GM19238 (cell line): ENCODE measurements at regions not wholly inside any gene's neighbourhood (a gene's known extent, or its start where the extent isn't known, plus 50 kb on each side); places are given as distances from the start of the nearest gene placed in this dataset.

Experiments
- DNase-seq: peaks from one replicate; pipeline ENCODE4 v3.0.0; 2011; ENCODE audit warnings: low spot score; ENCODE audit not compliant: insufficient read length

DNA sequence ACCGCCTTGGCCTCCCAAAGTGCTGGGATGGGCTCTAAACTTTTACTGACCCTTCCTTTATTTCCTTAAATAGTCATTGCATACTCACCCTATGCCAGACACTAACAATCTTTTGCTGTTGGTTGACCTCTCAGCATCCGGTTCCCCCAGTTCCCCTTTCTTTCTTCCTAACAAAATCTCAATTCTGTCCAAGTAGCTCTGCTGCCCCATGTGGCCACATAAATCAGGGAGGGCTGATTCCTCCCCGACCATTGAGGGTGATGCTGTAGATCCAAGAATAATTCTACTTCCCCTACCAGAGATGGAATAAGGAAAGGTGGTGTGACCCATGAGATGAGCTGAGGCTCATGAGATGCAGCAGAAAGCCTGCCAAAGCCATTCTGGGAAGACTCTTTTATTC lies 315.3 kb upstream of the MSX2 start:
- no peak for DNase-seq

DNA sequence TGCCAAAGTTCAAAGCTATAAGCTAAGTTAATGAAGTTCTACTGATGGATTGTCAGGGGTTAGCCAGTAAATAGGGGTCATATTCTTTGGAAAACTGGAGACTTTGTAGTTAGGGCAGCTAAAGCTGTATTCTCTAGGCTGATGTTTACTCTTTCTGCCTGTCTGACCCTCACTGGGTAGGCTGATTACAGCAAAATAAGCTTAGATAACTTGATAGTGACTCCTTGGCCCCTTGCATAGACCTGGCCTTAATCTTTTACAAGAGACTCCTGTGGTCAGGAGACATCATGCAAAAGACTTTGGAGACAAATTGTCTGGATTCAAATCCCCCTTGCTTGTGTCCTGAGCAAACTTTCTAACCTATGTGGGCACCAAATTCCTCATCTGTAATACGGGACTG lies 314.4 kb upstream of the MSX2 start:
- no peak for DNase-seq

DNA sequence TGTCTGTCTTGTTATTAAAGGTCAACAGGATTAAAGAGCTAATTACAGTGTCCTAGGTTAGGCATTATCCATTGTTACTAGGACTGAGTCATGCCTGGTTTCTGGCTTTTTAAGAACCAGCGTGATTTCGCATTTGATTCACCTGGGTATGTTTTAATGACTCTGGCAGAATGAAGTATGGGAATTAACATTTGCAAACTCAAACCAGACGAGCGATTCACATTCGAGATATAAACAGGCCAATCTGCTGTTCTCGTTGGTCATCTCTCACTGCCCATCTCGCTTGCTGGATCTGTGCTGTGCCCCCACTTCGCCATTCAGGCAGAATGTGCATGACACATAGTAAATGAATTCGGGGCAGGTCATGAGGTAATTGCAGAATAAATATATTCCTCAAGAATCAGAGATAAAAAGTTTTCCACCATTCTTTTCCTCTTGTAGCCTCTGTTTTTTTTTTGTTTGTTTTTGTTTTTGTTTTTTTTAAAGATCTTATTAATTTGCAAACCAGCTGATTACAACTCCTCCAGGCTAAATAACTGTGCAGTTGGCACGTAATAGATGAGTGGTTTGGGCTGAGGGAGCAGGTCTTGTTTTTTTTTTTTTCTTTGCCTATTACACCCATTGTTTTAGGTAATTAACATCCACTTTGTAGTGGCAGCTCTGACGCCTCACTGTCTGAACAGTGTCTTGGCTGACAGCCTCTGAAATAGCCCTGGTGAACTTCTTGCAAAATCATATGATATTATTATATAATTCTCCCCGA lies 313.5 kb upstream of the MSX2 start:
- DNase-seq, result no peak

DNA sequence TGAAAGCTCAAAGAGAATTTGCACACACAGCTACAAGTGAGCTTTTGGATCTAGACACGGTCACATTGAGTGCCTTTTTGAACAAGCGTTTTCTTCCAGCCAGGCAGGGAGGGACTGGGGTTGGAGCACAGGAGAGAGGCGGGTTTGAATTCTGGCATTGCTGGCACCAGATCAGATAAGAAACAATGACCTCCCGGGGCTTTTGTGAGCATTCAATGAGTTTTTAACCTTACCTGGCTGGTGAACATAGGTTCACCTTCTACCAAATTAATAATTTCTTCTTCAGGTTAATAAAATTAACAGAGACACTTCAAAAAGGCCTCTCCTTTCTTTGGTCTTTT lies 312.9 kb upstream of the MSX2 start:
- no peak for DNase-seq

DNA sequence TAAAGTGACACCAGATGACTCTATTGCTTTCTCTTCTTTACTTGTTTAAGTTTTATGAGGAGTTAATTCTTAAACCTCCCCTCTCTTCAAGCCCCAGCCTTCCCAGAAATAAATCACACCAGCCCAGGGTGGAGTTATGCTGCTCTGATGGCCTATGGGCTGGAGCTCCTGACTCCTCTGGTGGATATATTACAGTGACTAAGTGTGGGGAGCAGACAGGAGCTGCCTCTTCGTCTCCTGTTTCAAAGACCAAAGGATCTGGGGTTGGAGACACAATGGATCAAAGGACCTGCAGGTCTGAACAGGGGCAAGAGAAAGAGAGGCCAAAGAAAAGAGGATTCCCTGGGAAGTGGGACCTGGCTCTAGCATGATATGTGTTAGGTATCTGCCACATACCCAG lies 312.0 kb upstream of the MSX2 start:
- DNase-seq, result no peak

DNA sequence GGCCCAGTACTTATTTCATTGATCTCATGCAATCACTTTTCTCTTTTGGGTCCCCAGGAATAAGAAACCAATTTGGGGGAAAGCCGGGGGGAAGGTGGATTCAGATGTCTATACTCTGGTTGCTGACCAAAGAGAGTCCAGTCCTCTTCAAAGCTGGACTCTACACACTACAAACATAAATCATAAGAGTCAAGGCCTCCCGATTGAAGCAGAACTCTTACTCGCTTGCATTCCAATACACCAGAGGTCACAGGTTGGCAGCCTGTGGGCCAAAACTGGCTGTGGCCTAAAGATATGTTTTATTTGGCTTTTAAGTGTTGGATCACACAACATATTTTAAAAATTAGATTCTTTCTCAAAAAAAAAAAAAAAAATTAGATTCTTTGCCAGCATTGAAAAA lies 311.4 kb upstream of the MSX2 start:
- DNase-seq, result no peak

DNA sequence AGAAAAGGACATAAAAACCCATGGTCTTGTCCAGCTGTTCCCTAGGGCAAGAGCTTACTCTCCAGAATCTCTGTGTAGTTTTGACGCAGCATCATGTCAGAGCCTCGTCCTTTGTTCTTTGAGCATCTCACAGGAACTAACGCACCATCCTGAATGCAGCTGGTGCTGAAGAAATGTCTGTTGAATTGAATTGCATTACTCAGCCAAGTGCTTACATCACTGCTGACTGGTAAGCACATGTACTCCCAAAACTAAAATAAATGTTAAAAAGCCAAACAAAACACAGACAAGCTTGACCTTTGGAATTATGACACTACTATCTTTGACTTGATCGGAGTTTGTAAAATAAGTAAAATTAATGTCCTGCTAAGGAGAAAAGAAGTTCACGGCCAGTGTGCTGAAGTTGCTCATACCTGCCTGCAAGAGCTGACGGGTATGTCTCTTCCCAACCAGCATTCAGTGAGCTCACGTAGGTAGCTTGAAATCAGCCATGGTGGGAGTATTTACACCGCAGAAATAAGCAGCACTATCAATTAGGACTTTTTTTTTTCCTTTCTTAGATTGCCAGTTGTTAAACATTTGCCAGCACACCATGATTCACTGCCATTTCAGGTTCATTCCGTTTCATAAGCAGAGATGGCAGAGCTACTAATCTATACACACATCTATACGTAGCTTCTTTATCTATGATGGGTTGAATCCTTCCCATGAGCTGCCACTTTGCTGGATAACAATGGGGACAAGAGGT lies 310.6 kb upstream of the MSX2 start:
- no peak for DNase-seq

DNA sequence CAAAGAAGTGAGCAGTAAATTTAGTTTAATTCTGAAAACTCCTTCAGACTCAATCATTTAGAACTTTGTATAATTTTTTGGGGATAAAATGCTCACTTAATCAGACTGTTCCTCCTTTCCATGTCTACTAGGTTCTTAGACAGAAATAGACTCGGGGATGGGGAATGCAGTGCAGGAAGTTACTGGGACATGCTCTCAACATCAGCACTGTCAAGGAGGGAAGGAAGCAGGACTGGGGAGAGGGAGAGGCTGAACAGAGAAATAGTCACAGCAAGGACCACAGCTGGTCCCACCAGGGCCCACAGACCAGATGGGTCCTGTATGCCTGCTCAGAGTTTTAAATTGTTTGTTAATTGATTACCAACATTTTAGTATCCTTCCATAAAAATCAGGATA lies 310.1 kb upstream of the MSX2 start:
- DNase-seq, result no peak

DNA sequence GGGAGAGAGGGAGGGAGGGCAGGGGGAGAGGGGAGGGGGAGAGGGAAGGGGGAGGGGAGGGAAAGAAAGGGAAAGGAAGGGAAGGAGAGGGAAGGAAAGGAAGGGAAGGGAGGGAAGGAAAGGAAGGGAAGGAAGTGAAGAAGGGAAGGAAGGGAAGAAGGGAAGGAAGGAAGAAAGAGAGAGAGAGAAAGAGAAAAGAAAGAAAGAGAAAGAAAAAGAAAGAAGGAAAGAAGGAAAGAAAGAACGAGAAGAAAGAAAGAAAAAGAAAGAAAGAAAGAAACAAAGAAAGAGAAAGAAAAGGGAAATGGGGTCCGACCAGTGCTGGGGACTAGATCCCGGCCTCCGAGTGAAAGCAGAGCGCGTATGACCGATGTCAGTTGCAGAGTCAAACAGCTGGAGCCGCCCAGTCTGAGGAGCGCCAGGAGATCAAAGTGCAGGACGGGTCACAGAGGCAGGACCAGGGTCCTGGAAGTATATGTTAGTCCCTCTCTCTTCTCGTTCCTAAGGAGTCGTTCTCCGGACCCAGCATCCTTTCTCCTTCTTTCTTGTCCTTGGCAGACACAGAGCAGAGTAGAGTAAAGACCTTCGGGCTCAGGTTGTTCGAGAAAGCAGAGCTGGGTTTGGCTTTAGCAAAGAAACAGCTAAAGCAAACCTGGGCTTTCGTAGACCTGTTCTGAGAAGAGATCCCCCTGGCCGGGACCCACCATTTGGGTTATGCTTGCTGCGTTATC lies 305.4 kb upstream of the MSX2 start:
- no peak for DNase-seq

DNA sequence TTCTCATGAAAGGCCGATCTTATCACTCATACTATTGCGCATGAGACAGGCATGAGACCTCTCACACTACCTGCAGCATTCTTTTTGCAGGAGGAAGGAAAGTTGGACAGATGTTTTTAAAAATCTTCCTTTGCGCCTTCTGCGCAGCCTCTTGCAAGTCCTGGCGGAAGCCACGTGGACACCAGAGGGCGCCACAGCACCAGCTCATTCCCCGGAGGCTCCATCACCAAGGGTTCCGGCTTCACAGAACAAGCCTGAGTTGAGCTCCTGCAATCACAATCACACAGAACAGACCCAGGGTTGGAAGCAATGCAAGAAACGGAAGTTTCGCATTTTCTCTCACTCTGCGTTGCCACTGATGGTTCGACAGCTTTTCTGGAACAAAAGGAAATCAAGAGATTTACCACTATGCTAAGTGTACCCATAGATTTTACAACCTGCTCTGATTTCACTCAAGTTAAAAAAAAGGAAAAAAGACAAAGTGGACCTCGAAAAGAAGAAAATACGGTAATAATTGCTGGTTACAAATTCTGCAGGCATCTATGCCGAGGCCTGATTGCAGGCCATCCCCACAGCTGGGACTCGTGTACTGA lies 304.7 kb upstream of the MSX2 start:
- DNase-seq, result peak; percentile 56

DNA sequence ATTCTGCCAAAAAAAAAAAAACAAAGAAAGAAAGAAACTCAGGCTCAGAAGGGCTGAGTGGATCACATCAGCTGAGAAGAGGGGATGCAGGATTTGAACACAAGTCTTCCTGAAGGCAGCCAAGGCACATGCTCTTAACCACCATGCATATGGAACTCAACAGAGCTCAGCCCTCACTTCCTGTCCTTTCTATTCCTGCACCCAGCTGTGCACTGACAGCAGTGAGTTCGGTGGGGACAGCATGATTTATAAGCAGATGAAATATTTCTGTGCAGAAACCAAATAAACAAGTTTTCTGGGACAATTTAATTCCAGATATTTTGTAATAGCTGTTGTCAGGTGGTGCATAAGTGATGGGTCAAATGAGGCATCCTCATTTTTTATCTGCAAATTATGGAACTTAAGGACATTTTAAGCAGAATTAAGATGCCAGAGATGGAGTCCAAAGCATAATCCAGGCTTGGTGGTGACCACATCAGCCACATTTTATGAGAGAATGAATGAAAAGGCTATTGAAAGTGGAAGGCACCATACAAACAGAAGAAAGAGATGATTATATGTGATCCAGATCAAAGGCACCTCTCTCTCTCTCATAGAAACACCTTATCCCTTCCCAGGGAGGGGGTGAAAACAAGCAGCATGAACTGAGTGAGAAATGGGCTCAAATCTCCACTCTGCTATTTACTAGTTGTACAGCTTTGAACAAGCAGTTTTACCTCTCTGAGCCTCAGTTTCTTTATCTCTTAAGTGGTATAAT lies 303.6 kb upstream of the MSX2 start:
- no peak for DNase-seq

DNA sequence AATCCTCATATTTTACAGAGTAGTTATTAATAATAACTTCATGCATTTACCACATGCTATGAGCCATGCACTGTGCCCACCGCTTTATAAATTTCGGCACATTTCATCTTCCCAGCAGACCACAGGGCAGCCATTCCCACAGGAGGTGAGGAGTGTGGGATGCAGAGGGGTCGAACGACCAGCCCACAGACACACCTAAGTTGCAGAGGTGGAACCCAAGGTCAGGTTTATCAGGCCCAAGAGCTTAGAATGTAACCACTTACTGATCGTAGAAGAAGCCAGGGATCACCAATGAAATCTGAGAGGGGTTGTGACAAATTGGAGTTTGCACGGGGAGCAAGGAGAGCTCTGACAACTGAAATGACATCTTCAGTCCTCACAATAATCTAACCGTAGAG lies 303.0 kb upstream of the MSX2 start:
- DNase-seq, result no peak

DNA sequence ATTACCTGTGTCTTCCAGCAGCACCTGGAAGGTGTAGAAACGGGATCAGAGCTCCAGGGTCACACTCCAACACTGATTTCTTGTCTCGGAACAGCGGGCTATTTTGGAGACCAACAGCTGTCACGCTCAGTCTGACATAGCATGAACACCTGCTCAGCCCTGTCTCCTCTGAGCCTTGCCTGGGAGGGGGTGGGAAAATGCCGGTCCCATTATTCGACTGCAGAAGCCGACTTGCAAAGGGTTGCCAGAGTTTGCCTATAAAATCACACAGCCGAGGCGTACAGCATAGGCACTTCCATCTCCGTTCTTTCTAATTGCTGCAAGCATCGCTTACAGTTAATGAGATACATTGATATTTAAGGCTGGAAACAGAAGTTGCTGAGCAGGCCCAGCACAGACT lies 300.8 kb upstream of the MSX2 start:
- DNase-seq, result no peak

DNA sequence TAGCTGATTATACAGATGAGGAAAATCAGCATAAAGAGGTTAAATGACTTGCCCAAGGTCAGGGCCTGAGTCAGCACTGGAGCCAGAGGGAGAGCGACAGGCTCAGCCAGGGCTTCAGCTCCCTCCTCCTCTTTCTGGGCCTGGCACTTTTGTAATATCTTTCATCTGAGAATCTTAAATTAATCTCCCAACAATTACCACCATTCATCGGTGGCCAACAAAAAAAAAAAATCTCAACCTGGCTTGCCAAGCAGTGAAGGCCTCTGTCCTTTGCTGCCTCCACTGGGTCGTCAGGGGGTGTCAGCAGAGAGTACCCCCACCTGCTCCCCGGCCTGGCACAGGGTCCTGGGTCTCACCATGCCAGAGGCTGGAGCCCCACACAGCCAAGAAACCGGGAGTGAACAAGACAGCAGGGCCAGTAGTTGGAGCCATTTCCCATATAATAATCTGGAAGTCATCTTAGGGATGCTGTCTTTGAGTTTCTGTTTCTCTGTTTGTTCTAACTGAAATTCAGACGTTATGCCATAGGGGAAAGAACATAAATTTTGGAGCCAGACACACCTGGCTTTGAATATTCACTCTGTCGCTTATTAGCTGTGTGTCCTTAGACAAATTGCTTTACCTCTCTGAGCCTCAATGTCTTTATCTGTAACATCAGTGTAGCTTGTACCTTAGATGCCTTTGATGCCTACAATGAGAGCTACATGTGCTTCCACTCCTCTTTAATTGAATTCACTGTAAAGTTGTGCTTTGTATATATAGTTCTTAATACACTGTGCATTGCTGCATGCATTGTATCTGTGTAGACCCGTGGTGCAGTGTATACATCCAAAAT lies 299.9 kb upstream of the MSX2 start:
- DNase-seq, result no peak

DNA sequence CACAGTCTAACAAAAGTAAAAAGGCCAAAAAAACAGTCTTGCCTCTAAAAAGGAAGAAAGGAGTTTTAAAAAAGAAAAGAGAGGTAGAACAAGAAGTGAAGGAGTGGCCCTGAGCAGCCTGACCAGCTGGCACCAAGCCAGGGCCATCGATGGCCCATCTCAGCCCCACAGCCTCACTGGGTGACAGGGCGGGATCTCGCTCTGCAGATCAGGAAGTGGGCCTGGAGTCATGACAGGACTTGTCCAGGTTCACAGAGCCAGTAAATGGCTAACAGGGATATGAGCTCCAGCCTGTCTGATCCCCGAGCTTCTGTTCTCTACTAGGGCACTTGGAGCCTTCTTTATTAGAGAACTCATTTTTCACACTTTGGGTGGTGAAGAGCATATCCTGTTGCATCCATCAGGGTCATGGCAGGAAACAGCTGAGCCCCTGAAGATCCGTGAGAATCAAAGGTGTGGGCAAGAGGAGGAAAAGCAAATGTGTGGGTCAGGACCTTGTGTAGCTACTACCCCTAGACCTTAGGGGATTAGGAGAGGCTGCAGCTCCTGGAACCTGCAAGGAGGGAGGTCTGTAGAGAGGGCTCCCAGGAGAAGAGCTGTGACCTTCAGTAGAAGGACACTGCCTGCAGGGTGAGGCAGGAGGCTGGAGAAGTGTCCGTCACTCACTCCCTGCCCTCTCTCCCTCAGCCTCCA lies 299.0 kb upstream of the MSX2 start:
- DNase-seq, result no peak

DNA sequence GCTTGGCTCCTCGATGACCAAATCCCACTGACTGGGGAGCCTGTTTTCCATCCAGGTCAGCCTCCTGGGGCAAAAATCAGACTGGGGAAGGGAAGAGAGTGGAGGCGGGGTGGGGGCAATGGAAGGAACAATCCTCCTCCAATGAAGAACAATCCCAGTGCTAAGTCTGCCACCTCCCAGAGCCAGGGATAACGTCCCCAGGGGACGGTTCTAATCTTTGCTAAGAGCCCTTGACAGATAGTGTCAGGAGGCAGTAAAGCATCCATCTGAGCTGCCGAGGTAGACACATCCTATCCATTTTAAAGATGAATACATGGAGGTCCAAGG lies 298.5 kb upstream of the MSX2 start:
- no peak for DNase-seq

DNA sequence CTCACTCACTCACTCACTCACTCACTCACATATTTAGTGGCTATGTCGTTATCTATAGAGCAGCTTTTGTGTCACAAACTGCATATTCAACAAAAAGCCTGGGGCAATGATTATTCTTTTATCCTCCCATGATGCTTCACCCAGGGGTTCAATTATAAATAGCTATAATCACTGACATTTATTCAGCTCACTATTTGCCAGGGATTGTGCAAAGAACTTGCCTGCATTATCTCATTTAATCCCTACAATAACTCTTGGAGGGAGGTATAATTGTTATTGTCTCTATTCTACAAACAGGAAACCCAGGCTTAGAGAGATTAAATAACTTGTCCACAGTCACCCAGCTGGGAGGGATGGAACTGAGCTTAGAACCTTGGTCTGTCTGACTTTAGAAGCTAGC lies 298.0 kb upstream of the MSX2 start:
- DNase-seq, result no peak

DNA sequence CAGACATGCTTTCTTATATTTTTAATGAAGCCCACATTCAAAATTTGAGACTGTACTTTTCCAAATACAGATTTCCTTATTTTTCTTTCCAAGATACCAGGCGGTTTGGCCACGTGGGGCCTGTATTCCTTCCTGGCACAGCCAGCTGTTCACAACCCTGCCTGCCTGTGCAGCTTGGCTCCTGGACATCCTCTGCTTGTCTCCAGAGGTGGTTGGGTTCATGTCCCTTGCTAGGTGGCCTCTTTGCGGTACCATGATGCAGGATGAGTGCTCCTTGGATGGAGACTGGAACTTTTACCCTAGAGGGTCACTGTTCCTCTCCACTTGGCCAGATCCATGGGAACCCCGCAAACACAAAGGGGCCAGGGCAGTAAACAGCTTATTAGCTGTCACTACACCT lies 297.5 kb upstream of the MSX2 start:
- DNase-seq, result no peak

DNA sequence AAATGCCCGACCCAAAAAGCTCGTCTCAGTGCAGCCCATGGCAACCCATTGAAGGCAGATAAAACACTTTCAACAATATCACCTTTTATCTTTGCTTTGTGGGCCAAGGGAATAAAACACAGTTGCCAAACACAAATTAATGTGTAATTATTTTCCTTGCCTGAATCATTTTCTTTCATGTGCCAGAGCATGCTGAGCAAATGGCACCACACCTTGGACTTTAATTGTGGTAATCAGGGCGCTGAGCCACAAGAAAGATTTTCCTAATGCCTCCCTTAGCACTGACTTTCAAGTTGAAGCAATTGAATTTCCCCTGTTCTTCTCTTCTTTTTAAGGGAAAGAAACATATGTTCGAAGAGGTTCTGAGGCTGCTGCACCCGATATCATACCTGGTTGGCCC lies 297.1 kb upstream of the MSX2 start:
- DNase-seq, result no peak

DNA sequence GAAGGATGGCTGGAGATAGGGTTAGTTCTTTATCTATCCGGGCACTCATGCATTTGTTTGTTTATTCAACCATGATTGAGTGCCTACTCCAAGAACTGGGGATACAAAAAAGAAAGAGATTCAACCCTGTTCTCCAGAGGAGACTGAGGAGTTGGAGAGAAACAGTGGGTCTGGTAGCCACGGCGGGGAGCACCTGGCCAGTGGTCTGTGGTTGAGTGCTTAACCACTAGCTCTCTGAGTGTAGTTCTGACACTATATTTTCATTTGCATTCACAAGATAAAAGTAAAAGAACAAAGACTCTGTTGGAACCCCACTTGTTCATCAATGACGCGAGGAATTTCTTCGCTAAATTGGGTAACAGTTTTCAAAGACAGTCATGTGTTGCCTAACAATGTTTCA lies 295.5 kb upstream of the MSX2 start:
- DNase-seq, result no peak
